ENCODE measurements at regions not wholly inside any gene's neighbourhood (a gene's known extent, or its start where the extent isn't known, plus 50 kb on each side); places are given as distances from the start of the nearest gene placed in this dataset.

GRCh38 chr9:129513282-129513681 lies 107.6 kb downstream of the C9orf50 start:
- Histone ChIP-seq H2BK120ac (ENCODE audit: low read depth, low read length) (no peak overlapping the region), H2AK9ac (replicated peaks; ENCODE audit: low read depth, low read length, poor library complexity) (no peak overlapping the region), H2BK15ac (ENCODE audit: low read depth, low read length) (no peak overlapping the region), H3K9me3 (ENCODE audit: control insufficient read depth, insufficient read depth, low read length) (peaks cover 55% of the 10 kb centered on the region), H3K79me1 (ENCODE audit: low read depth in 1 of 2, low read length in 2 of 2) (no peaks in the 10 kb centered on the region), H4K5ac (ENCODE audit: low read depth, low read length) (no peak overlapping the region), H3K4me1 (ENCODE audit: control insufficient read depth, insufficient read depth, low read length) (peaks cover 7% of the 10 kb centered on the region), H3K4ac (ENCODE audit: low read depth, low read length) (no peak overlapping the region), H3K27me3 (ENCODE audit: control insufficient read depth, insufficient read depth, low read length) (no peaks in the 10 kb centered on the region), H2BK5ac (ENCODE audit: low read depth, low read length, poor library complexity, severe bottlenecking) (no peak overlapping the region), H4K8ac (ENCODE audit: low read depth in 2 of 2, low read length in 2 of 2) (no peak overlapping the region), H3K18ac (ENCODE audit: low read depth, low read length) (no peak overlapping the region), H3K56ac (ENCODE audit: extremely low read depth, insufficient read depth, low read length) (no peak overlapping the region), H3K27ac (ENCODE audit: insufficient read depth, low read length) (no peak overlapping the region), H3K9me1 (ENCODE audit: insufficient read depth, low read length) (peaks cover 6% of the 10 kb centered on the region; the same call in 1 of the 2 replicates), H2AFZ (replicated peaks; ENCODE audit: low read length, poor library complexity) (no peak overlapping the region), H3K23ac (ENCODE audit: low read depth, low read length) (no peak overlapping the region), H2AK5ac (ENCODE audit: low read depth, low read length) (no peak overlapping the region), H3K9ac (ENCODE audit: low read depth, low read length) (no peak overlapping the region), H3K14ac (replicated peaks; ENCODE audit: low read depth, low read length) (no peak overlapping the region), H4K91ac (ENCODE audit: insufficient read depth, low read depth, low read length) (no peak overlapping the region), H3K36me3 (ENCODE audit: control insufficient read depth, insufficient read depth, low read length) (no peaks in the 10 kb centered on the region), H2BK20ac (ENCODE audit: low read depth, low read length) (no peak overlapping the region), H4K20me1 (ENCODE audit: insufficient read depth, low read length) (no peaks in the 10 kb centered on the region), H3K4me2 (ENCODE audit: low read depth, low read length) (no peak overlapping the region), H3K4me3 (ENCODE audit: insufficient read depth, low read depth, low read length) (no peak overlapping the region)
- BruUV-seq (replicated peaks), result no TSS peak
- in situ Hi-C loops (cut with MboI; ENCODE audit: low sequenced_read_pairs), result no loop called here
- DNase-seq, result no peak
- no peak for ATAC-seq (ENCODE audit: low read depth)
- dilution Hi-C loops (cut with HindIII; ENCODE audit: low sequenced_read_pairs, unreplicated experiment), result no loop called here
- CTCF ChIA-PET, result no interaction called here
- POLR2A ChIA-PET (ENCODE audit: unreplicated experiment), result no interaction called here
- intact Hi-C loops (cut with micrococcal nuclease), result no loop called here
- no CpG with 5 or more reads among the region's 3 CpGs for WGBS, 2 experiments (ENCODE audit: extremely low coverage in 2 of 2, insufficient read length in 1 of 2)
- no peak for TF ChIP-seq POLR2A (IDR thresholded peaks at IDR 0.05; ENCODE audit: low read depth, low read length)
- no peak for TF ChIP-seq NFE2L2 (IDR thresholded peaks at IDR 0.05; ENCODE audit: low read depth, low read length)
- TF ChIP-seq, protein P1, sequence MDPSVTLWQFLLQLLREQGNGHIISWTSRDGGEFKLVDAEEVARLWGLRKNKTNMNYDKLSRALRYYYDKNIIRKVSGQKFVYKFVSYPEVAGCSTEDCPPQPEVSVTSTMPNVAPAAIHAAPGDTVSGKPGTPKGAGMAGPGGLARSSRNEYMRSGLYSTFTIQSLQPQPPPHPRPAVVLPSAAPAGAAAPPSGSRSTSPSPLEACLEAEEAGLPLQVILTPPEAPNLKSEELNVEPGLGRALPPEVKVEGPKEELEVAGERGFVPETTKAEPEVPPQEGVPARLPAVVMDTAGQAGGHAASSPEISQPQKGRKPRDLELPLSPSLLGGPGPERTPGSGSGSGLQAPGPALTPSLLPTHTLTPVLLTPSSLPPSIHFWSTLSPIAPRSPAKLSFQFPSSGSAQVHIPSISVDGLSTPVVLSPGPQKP (IDR thresholded peaks at IDR 0.05; ENCODE audit: borderline replicate concordance, low read depth, low read length), result no peak
- no peak for TF ChIP-seq MXI1 (IDR thresholded peaks at IDR 0.05; ENCODE audit: borderline replicate concordance, low read depth, low read length)
- no peak for TF ChIP-seq FOS (IDR thresholded peaks at IDR 0.05; ENCODE audit: low read depth, low read length)
- TF ChIP-seq SMC3 (IDR thresholded peaks at IDR 0.05; ENCODE audit: low read depth, low read length), result no peak
- no peak for TF ChIP-seq USF2 (IDR thresholded peaks at IDR 0.05; ENCODE audit: low read depth, low read length)
- TF ChIP-seq, protein P2, sequence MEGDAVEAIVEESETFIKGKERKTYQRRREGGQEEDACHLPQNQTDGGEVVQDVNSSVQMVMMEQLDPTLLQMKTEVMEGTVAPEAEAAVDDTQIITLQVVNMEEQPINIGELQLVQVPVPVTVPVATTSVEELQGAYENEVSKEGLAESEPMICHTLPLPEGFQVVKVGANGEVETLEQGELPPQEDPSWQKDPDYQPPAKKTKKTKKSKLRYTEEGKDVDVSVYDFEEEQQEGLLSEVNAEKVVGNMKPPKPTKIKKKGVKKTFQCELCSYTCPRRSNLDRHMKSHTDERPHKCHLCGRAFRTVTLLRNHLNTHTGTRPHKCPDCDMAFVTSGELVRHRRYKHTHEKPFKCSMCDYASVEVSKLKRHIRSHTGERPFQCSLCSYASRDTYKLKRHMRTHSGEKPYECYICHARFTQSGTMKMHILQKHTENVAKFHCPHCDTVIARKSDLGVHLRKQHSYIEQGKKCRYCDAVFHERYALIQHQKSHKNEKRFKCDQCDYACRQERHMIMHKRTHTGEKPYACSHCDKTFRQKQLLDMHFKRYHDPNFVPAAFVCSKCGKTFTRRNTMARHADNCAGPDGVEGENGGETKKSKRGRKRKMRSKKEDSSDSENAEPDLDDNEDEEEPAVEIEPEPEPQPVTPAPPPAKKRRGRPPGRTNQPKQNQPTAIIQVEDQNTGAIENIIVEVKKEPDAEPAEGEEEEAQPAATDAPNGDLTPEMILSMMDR (conservative IDR thresholded peaks at IDR 0.05; ENCODE audit: low read depth, low read length), result no peak
- TF ChIP-seq RAD21 (IDR thresholded peaks at IDR 0.05; ENCODE audit: low read length), result no peak
- TF ChIP-seq MAZ (IDR thresholded peaks at IDR 0.05; ENCODE audit: borderline replicate concordance, low read depth, low read length), result no peak
- no peak for TF ChIP-seq RFX5 (IDR thresholded peaks at IDR 0.05; ENCODE audit: low read depth, low read length)
- TF ChIP-seq CHD1 (IDR thresholded peaks at IDR 0.05; ENCODE audit: low read depth, low read length), result no peak
- no peak for TF ChIP-seq CEBPB (IDR thresholded peaks at IDR 0.05; ENCODE audit: low read depth, low read length)
- TF ChIP-seq BHLHE40 (IDR thresholded peaks at IDR 0.05; ENCODE audit: low read depth, low read length), result no peak
- no peak for TF ChIP-seq MAFK (IDR thresholded peaks at IDR 0.05; ENCODE audit: low read depth, low read length)
- no peak for TF ChIP-seq RCOR1 (IDR thresholded peaks at IDR 0.05; ENCODE audit: insufficient replicate concordance, low read length)
